Trophoblast cell (in vitro differentiated cells and primary cell): ENCODE measurements at regions not wholly inside any gene's neighbourhood (a gene's known extent, or its start where the extent isn't known, plus 50 kb on each side); places are given as distances from the start of the nearest gene placed in this dataset.
A peak's percentile ranks its signal among the peaks of the same experiment; 100 is the strongest.
"Not testable (repeated sequence)": the region's sequence is repeated elsewhere in the genome, so short reads cannot be mapped to it uniquely, and the experiment has no call there.

Experiments
- DNase-seq, 2 donors: peaks; one replicate each; pipeline ENCODE4 v3.0.0-alpha.2; 2016
- H2AFZ ChIP-seq: 2 replicates; pipeline ENCODE4 v1.6.1; 2013; ENCODE audit warnings: low read length, moderate library complexity, mild to moderate bottlenecking; ENCODE audit not compliant: insufficient read depth, poor library complexity
- H2AK5ac ChIP-seq: 2 replicates; pipeline ENCODE4 v1.6.1; 2013; ENCODE audit warnings: mild to moderate bottlenecking, low read length
- H2BK120ac ChIP-seq: 2 replicates; pipeline ENCODE4 v1.6.1; 2013; ENCODE audit warnings: low read length, mild to moderate bottlenecking, moderate library complexity; ENCODE audit not compliant: insufficient read depth, poor library complexity
- H2BK12ac ChIP-seq: 2 replicates; pipeline ENCODE4 v1.6.1; 2013; ENCODE audit warnings: mild to moderate bottlenecking, low read length, moderate library complexity
- H2BK5ac ChIP-seq: 2 replicates; pipeline ENCODE4 v1.6.1; 2013; ENCODE audit warnings: low read length, low read depth, moderate library complexity, mild to moderate bottlenecking; ENCODE audit not compliant: poor library complexity
- H3K14ac ChIP-seq: 2 replicates; pipeline ENCODE4 v1.6.1; 2013; ENCODE audit warnings: mild to moderate bottlenecking, low read length
- H3K18ac ChIP-seq: 2 replicates; pipeline ENCODE4 v1.6.1; 2013; ENCODE audit warnings: mild to moderate bottlenecking, low read length
- H3K23ac ChIP-seq: 2 replicates; pipeline ENCODE4 v1.6.1; 2013; ENCODE audit warnings: low read length
- H3K27ac ChIP-seq: 2 replicates; pipeline ENCODE4 v1.5.1; 2013; ENCODE audit warnings: low read depth, mild to moderate bottlenecking, inconsistent platforms, low read length, moderate library complexity
- H3K27me3 ChIP-seq: 2 replicates; pipeline ENCODE4 v1.6.1; 2013; ENCODE audit warnings: inconsistent platforms, mild to moderate bottlenecking, low read length, moderate library complexity; ENCODE audit not compliant: insufficient read depth
- H3K36me3 ChIP-seq, 2 experiments: 1 replicate in 1 of 2; 2 replicates in 1 of 2; pipeline ENCODE4 v1.6.1; 2013; ENCODE audit warnings: low read length in 2 of 2, mild to moderate bottlenecking in 2 of 2, moderate library complexity in 1 of 2; ENCODE audit not compliant: insufficient read depth in 2 of 2, control insufficient read depth in 1 of 2
- H3K4ac ChIP-seq: 2 replicates; pipeline ENCODE4 v1.6.1; 2013; ENCODE audit warnings: low read depth, mild to moderate bottlenecking, low read length, moderate library complexity
- H3K4me1 ChIP-seq, 2 experiments: 1 replicate in 1 of 2; 2 replicates in 1 of 2; pipeline ENCODE4 v1.6.1; 2013; ENCODE audit warnings: low read length in 2 of 2, mild to moderate bottlenecking in 2 of 2, moderate library complexity in 1 of 2; ENCODE audit not compliant: insufficient read depth in 2 of 2, control insufficient read depth in 1 of 2
- H3K4me2 ChIP-seq: 2 replicates; pipeline ENCODE4 v1.6.1; 2013; ENCODE audit warnings: inconsistent platforms, mild to moderate bottlenecking, low read length, moderate library complexity
- H3K4me3 ChIP-seq: 2 replicates; pipeline ENCODE4 v1.5.1; 2013; ENCODE audit warnings: mild to moderate bottlenecking, low read depth, low read length, inconsistent platforms
- H3K79me1 ChIP-seq: one replicate; pipeline ENCODE4 v1.6.1; 2013; ENCODE audit warnings: low read length
- H3K79me2 ChIP-seq: 2 replicates; pipeline ENCODE4 v1.6.1; 2013; ENCODE audit warnings: low read length, mild to moderate bottlenecking; ENCODE audit not compliant: control insufficient read depth, insufficient read depth, poor library complexity
- H3K9ac ChIP-seq: 2 replicates; pipeline ENCODE4 v1.6.1; 2013; ENCODE audit warnings: mild to moderate bottlenecking, low read length
- H3K9me3 ChIP-seq: 2 replicates; pipeline ENCODE4 v1.6.1; 2013; ENCODE audit warnings: low read depth, mild to moderate bottlenecking, control low read depth, inconsistent platforms, low read length; ENCODE audit not compliant: insufficient read depth
- H4K12ac ChIP-seq: 2 replicates; pipeline ENCODE4 v1.6.1; 2013; ENCODE audit warnings: low read depth, mild to moderate bottlenecking, low read length, moderate library complexity
- H4K8ac ChIP-seq: 2 replicates; pipeline ENCODE4 v1.6.1; 2013; ENCODE audit warnings: low read depth, mild to moderate bottlenecking, low read length, moderate library complexity
- H4K91ac ChIP-seq: one replicate; pipeline ENCODE4 v1.6.1; 2013; ENCODE audit warnings: low read depth, mild to moderate bottlenecking, low read length, moderate library complexity
- WGBS: extraction: QIAGEN DNeasy Blood & Tissue Kit; methylation state at CpG from one replicate; pipeline ENCODE4 v1.1.7; 2013; ENCODE audit warnings: missing lambda C conversion rate; ENCODE audit not compliant: insufficient read length, insufficient coverage; ENCODE audit errors: extremely low coverage; 5-methylcytosine and 5-hydroxymethylcytosine counted together

DNA sequence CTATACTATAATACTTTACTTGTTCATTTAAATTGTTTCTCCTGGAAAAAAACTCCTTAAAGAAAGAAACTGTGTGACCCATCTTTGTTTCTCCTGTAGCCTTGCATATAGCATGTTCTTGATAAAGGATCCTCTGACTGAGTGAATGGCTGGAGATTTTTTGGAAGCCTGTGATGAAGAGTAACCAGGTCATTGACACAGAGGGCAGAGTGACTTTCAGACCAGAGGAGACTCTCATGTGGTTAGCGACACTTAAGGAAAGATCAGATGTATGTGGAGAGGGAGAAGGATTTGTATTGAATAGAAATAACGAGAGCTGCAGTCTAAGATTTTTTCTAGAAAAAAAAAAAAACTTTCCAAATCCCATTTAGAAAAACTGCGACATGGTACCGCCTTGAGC, 85.5 kb downstream of the TRIM43 start:
- no peak overlapping the region for H2BK120ac ChIP-seq
- DNase-seq: no peak
- WGBS: no CpG with 5 or more reads among the region's 4 CpGs
- H3K79me2 ChIP-seq: no peaks in the 10 kb centered on the region
- H2BK5ac ChIP-seq: no peak overlapping the region
- H4K91ac ChIP-seq: no peak overlapping the region
- H4K12ac ChIP-seq: no peak overlapping the region
- H2AK5ac ChIP-seq: no peak overlapping the region
- no peak overlapping the region for H3K18ac ChIP-seq
- H3K23ac ChIP-seq: no peak overlapping the region
- no peak overlapping the region for H3K4me2 ChIP-seq
- no peak overlapping the region for H3K14ac ChIP-seq
- no peak overlapping the region for H4K8ac ChIP-seq
- H3K4me3 ChIP-seq: no peak overlapping the region
- no peaks in the 10 kb centered on the region for H3K27me3 ChIP-seq
- no peaks in the 10 kb centered on the region for H3K36me3 ChIP-seq
- H2AFZ ChIP-seq: no peak overlapping the region
- no peak overlapping the region for H3K9ac ChIP-seq
- peaks cover 0 to 2% of the 10 kb centered on the region in 2 experiments for H3K4me1 ChIP-seq
- H3K9me3 ChIP-seq: peaks cover 5% of the 10 kb centered on the region
- no peak overlapping the region for H3K4ac ChIP-seq
- H2BK12ac ChIP-seq: no peak overlapping the region
- H3K79me1 ChIP-seq: no peaks in the 10 kb centered on the region
- no peak overlapping the region for H3K27ac ChIP-seq

DNA sequence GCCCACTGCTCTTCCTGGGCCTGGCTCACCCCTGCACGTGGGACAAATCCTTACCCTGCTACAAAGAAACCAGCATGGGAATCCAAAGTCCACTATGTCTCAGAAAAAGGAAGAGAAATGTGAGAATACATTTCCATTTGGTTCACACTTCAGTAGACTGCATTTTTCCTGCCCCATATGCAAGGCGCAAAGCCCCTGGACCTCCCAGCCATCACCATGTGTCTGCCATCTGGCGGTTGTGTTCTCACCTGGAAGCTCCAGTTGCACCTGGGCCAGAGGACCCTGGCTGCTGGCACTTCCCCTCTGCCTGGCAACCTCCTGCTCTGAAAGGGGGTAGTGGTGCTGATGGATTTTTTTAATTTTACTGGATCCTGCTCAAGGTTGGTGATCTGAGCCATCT, 86.0 kb downstream of the TRIM43 start:
- not testable (repeated sequence) for H2BK12ac ChIP-seq, H3K4me3 ChIP-seq, H3K14ac ChIP-seq, H3K79me1 ChIP-seq, H4K12ac ChIP-seq, H2AK5ac ChIP-seq, H3K4me1 ChIP-seq, H2AFZ ChIP-seq, H3K36me3 ChIP-seq, H3K23ac ChIP-seq, H3K79me2 ChIP-seq, H2BK120ac ChIP-seq, H3K27me3 ChIP-seq, H3K4ac ChIP-seq, DNase-seq, H3K9ac ChIP-seq, H3K27ac ChIP-seq, H3K18ac ChIP-seq, H4K8ac ChIP-seq, H4K91ac ChIP-seq, H3K9me3 ChIP-seq, H2BK5ac ChIP-seq, H3K4me2 ChIP-seq
- no CpG with 5 or more reads among the region's 3 CpGs for WGBS

DNA sequence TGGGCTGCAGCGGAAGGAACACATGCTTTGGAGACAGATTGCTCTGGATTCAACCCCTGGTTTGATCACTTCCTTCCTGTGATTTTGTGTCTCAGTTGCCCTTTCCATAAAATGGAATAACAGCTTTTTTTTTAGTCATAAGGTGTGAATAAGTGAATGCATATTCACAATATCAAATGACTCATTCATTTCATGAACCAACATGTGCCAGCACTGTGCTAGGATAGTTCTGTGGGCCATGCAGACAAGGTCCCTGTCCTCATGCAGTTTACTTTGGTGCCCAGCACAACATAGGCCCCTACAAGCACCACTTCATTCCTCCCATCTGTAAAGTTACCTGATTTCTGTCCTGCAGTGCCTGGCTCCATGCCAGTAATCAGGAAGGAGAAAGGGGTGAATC, 89.4 kb downstream of the TRIM43 start:
- H3K18ac ChIP-seq, H3K4me3 ChIP-seq, H3K4ac ChIP-seq, H2AK5ac ChIP-seq, H4K91ac ChIP-seq, H3K14ac ChIP-seq, H3K79me2 ChIP-seq, H3K9me3 ChIP-seq, H3K4me1 ChIP-seq, H3K23ac ChIP-seq, H3K9ac ChIP-seq, H2BK12ac ChIP-seq, H3K27me3 ChIP-seq, H3K4me2 ChIP-seq, H2BK120ac ChIP-seq, DNase-seq, H3K27ac ChIP-seq, H3K79me1 ChIP-seq, H4K8ac ChIP-seq, H2AFZ ChIP-seq, H4K12ac ChIP-seq, H2BK5ac ChIP-seq, H3K36me3 ChIP-seq: not testable (repeated sequence)
- no CpG with 5 or more reads among the region's 1 CpG for WGBS

DNA sequence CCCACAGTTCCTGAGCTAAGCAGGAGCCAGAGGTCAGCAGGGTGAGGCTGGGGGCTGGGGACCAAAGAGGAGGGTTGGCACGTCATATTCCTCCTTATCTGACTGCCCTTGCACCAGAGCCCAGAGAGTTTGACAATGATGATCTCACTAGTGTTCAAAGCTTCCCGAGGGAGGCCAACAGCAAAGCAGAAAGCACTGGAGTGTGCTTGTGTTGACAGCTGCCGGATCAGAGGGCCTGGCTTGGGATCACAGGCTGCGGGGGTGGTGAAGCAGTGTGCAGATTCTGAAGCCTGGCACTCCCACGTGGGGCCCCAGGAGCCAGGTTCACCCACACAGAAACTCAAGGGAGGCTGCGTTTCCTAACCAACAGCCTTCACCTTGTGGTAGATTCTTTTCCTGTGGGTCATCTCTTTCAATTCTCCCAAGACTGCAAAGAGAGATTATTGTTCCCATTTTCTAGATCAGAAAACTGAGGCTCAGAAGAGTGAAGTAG, 89.8 kb downstream of the TRIM43 start:
- not testable (repeated sequence) for H4K12ac ChIP-seq, H3K79me2 ChIP-seq, H3K9me3 ChIP-seq, H3K18ac ChIP-seq, H3K4ac ChIP-seq, H3K36me3 ChIP-seq, H2BK120ac ChIP-seq, H4K91ac ChIP-seq, H3K4me1 ChIP-seq, H3K9ac ChIP-seq, H3K27ac ChIP-seq, H2AK5ac ChIP-seq, H3K27me3 ChIP-seq, H3K4me2 ChIP-seq, H3K4me3 ChIP-seq, H3K23ac ChIP-seq, H2BK5ac ChIP-seq, H3K79me1 ChIP-seq, H3K14ac ChIP-seq, H2AFZ ChIP-seq, H2BK12ac ChIP-seq, H4K8ac ChIP-seq
- no CpG with 5 or more reads among the region's 6 CpGs for WGBS
- DNase-seq: peak in 1 of 2 donors; percentile 4
